Activated CD4-positive, alpha-beta T cell treated with anti-CD3 and anti-CD28 coated beads, Interleukin-2, Interleukin-4, amounts not matched to agents 100 ng/mL and 50 ng/mL, durations not matched to agents 16 hours and 8 hours (primary cell): ENCODE measurements at regions not wholly inside any gene's neighbourhood (a gene's known extent, or its start where the extent isn't known, plus 50 kb on each side); places are given as distances from the start of the nearest gene placed in this dataset.
"Not testable (repeated sequence)": the region's sequence is repeated elsewhere in the genome, so short reads cannot be mapped to it uniquely, and the experiment has no call there.

Experiments
- DNase-seq: peaks from one replicate; pipeline ENCODE4 v3.0.0-alpha.2; 2020; ENCODE audit warnings: low spot score

- DNase-seq = no peak
Measured at GRCh38 chr7:13792208-13792607, 197.3 kb downstream of the ETV1 start.

DNA sequence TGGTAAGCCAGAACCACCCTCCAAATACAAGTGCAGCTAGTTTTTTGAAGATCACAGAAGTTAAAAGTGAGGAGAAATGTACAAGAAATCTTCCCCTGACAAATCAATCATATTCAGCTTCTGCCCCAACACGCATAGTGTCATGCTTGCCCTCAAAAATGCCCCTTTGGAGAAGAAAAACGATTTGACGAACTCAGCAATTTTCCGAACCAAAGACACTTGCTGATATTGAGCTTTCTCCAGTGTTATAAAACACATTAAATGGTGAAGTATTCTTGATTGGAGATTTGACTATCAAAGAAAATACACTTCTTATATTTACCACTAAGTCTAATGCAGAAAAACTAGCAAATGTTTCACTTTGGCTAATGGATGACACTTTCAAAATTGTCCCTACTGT, 195.5 kb downstream of the ETV1 start:
- no peak for DNase-seq

DNA sequence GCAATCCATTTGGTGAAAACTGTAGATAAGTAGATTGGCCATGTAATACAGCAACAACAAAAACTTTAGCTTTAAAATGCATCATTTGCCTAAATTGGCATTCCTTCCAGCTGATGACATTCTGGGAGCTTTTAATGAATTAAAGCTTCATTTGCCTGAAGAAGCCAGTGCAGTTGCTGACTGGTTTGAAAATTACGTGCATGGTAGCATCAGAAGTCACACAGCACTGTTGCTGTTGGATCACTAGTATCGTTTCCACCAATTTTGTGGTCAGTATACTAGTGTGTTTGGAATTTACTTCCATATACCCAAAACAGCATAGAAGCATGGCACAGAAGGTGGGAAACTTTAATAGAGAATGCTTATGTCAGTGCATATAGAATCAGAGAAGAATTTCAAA, 194.9 kb downstream of the ETV1 start:
- no peak for DNase-seq

DNA sequence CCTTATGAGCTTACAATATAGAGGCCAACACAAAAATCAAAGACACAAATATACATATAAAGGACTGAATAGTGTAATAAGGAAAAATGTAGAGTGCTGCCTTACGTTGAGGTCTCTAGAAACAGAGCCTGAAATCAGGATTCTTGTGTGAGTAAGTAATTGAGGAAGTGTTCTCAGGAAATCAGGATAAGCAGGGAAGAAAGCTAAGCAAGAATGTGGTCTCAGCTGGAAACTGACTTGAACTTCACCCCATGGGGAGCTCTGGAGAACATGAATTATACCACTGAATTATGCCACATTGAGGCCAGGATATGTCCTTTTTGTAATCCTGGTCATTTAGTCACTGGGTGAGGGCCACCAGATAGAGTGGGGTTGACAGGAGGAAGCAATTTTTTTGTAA, 191.9 kb downstream of the ETV1 start:
- no peak for DNase-seq

DNA sequence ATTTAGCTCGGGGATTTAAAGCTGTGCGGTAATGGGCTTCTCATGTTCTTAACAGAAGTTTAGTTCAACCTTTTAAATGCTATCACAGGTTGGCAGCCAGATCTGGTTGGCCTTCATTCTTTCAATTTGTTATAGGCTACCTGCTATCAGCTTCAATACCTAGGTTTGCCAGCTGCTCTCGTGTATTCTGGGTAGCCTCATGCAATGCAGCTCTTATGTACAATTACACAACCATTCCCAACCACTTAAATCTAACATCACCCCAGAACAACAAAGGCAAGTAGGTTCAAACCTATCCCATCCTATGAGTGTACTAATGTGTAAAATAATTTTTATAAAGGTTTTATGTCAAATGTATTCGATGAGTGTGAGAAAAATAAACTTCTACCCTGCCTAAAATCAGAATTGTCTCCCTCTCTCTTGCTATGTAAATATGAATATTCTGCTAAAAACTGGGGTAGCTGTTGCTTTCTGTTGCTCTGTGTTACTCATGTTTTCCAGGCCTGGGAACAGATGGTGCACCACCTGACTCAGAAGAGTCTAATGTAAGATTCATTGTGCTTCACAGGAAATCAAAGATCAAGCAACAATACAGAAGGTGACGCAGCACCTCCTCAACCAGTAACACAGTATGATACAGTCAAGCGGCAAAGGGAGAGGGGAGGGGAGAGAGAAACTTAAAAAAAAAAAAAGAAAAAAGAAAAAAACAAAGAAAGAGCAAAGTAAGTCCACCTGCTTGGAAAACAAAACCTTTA, 188.6 kb downstream of the ETV1 start:
- DNase-seq = peak; percentile 8

GRCh38 chr7:13801669-13802068, 187.8 kb downstream of the ETV1 start:
- DNase-seq = no peak

- DNase-seq = no peak
Measured at GRCh38 chr7:13802651-13803050, 186.8 kb downstream of the ETV1 start.

GRCh38 chr7:13803134-13803533, 186.3 kb downstream of the ETV1 start:
- no peak for DNase-seq

DNA sequence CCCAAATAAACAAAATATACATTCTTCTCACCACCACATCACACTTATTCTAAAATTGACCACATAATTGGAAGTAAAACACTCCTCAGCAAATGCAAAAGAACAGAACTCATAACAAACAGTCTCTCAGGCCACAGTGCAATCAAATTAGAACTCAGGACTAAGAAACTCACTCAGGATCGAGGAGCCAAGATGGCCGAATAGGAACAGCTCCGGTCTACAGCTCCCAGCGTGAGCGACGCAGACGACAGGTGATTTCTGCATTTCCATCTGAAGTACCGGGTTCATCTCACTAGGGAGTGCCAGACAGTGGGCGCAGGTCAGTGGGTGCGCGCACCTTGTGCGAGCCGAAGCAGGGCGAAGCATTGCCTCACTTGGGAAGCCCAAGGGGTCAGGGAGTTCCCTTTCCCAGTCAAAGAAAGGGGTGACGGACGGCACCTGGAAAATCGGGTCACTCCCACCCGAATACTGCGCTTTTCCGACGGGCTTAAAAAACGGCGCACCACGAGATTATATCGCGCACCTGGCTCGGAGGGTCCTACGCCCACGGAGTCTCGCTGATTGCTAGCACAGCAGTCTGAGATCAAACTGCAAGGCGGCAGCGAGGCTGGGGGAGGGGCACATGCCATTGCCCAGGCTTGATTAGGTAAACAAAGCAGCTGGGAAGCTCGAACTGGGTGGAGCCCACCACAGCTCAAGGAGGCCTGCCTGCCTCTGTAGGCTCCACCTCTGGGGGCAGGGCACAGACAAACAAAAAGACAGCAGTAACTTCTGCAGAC, 183.2 kb downstream of the ETV1 start:
- DNase-seq = not testable (repeated sequence)

DNA sequence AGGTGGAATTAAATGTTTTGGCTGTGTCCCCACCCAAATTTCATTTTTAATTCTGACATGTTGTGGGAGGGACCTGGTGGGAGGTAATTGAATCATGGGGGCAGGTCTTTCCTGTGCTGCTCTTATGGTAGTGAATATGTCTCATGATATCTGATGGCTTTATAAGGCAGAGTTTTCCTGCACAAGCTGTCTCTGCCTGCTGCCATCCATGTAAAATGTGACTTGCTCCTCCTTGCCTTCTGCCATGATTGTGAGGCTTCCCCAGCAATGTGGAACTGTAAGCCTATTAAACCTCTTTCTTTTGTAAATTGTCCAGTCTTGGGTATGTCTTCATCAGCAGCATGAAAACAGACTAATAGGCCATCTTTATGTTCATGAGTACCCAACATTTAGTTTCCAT, 172.2 kb downstream of the ETV1 start:
- DNase-seq = not testable (repeated sequence)

DNA sequence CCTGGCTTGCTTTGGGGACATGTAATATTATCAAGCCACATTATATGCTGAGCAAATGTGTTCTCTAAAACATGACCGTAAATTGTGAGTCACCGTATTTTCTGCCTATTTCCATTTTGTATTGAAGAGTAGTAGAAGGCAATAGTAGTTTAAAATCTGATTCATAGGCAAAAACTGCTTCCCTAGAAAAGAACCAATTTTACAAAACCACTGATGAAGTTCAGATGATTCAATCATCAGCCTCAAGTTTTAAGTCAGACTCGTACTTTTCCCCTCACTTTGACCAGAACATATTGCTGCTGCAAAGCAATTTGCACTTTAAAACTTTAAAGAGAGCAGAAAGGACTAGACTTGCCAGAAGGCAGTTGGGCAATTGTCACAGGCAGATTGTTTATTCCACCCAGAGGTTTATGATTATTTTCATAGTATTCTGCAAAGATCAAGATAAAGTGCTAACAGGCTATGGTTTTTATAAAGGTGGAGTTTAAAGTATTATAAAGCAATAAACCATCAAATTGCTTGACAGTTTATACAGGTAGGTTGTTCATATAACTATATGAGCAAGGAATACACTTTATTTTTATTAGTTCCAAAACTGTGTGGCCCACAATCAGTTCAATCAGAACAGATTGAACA, 168.2 kb downstream of the ETV1 start:
- no peak for DNase-seq

GRCh38 chr7:13822678-13823077, 166.8 kb downstream of the ETV1 start:
- DNase-seq = no peak

DNA sequence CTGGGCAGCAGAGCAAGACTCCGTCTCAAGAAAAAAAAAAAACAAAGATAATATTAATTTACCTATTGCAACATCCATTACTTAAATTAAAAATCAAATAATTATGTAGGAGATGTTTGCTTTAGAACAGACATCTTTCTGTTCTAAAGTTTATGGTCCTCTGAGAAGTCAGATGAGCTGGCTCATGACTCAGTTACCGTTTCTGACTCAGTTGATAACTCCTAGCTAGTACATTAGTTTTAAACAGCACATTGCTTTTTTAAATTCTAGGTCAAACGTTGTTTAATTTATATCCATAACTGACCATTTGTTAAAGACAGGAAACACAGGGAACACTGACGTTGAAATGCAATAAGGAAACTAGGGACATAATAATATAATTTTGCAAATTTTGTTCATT, 162.7 kb downstream of the ETV1 start:
- no peak for DNase-seq

DNA sequence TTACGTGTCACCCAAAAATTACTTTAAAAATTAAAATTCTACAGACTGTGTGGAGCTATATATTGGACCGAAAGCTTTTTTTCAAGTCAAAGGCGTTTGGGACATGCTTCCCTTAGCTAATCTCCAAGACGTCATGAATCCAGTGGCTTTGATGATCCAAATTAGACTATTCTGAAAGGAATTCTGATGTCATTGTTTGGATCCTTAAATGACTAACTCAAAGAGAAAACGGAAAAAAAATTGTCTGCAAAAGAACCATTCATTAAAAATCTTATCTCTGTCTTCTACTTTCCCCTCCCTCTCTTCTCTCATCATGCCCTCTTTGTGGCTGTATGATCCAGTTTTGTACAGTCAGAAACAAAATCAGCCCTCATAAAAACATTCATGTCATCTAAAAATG, 161.8 kb downstream of the ETV1 start:
- no peak for DNase-seq

GRCh38 chr7:13829231-13829630, 160.2 kb downstream of the ETV1 start:
- DNase-seq = no peak

DNA sequence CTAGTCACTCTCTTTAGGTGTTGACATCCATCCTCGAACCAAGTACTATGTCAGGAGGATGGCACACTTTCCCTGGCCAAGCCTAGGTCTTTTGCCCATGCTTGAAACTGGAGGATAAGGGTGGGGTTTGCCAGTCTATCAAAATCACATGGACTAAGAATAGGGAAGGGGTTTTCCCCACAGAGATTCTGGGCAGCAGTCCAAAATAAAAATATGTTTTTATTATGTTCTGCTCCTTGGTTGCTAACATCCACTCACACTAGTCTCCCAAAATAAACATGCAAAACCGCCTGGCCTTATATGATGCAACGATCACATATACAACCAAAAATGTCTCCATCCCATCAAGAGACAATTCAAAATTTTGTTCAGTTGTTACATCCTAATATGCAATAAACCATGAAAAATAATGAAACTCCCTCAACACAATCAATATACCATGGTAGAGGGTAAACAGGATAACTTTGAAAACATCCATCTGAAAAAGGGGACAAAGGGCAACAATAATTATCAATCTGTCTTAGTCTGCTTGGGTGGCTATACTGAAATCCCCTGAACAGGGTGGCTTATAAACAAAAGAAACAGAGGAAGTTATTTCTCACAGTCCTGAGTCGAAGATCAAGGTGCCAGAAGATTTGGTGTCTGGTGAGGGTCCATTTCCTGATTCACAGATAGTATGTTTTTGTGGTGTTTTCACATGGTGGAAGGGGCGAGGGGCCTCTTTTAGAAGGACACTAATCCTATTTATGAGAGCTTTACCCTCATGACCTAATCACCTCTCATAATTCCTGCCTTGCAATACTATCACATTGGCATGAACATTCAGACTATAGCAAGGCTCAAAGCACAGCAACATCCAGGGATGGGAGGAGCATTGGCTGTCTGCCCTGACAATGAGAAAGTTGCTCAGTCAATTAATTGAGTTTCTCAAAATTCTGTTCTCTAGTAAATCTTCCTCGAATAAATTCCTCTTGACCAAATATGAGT, 159.3 kb downstream of the ETV1 start:
- no peak for DNase-seq

DNA sequence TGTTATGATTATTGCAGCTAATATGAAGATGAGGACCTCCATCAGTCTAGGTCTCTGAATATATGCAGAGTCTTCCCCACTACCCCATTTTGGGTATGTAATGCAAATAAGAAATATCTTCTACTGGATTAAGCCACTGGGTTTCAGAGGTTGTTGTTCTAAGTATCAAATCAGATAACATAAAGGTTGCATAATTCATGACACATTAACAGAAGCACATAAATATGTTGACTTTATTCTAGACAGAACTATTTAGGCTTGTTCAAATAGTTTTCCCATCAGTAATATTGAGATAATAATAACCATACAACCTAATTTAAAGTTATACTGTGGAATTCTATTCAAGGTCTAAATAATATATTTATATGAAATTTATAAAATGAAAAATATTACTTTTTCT, 157.1 kb downstream of the ETV1 start:
- no peak for DNase-seq

DNA sequence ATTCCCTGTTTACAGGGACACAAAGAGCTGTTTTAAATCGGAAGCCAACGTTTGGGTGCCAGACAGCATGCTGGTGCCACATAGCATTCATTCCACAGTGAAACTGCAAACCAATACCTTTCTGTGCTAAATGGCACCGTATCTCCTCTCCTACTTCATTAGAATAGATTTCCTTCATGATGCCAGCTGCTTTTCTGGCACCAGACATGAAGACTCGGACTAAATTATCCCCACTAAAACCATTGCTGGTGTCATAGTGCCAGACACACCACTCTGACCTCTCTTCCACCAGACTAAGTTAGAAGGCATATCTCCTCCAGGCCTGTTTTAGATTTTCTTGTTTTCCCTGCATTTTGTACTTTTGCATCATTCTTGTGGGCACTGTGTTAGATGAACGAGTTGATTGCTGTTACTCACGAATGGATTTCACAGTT, 155.1 kb downstream of the ETV1 start:
- DNase-seq = no peak

- DNase-seq = no peak
Measured at GRCh38 chr7:13835442-13835841, 154.0 kb downstream of the ETV1 start.

DNA sequence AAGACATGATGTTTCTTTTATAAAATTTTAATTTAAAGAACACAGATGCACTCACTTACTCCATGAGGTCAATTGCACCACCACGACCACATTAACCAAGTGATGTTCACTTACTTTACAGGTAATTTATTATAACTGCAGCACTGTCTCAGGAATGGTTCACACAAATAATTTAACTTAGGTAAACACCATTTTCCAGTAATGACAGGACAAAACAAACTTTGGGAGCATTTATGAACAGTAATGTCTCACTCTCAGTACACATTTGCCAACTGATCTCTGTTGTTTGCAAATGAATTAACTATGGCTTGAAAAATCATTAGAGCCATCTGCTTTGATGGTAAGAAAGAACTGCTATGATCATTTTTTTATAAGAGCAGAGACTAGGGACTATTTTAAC, 150.4 kb downstream of the ETV1 start:
- no peak for DNase-seq
